MCF 10A (cell line): ENCODE measurements at regions not wholly inside any gene's neighbourhood (a gene's known extent, or its start where the extent isn't known, plus 50 kb on each side); places are given as distances from the start of the nearest gene placed in this dataset.

ENCODE experiments used
- BruUV-seq: library from RNA; stranded (reverse); fragments of 400-500 nt; replicated peaks from 2 replicates; lab custom pipeline; 2021; lab: Mats Ljungman, UMichigan
- CTCF ChIA-PET: fragments of 300-600 bp; sonication (Branson Sonifier 250); formaldehyde crosslinking; extraction: SDS; loops from one replicate; lab custom pipeline; 2021; ENCODE audit warnings: antibody characterized with exemption, inconsistent platforms; lab: Yijun Ruan, JAX
- POLR2A ChIA-PET: fragments of 300-600, 350-650 bp; sonication (Branson Sonifier 250); formaldehyde crosslinking; extraction: SDS; loops from one replicate; lab custom pipeline; 2020; ENCODE audit warnings: antibody characterized with exemption, inconsistent platforms; lab: Yijun Ruan, JAX
- DNase-seq: peaks from one replicate; pipeline ENCODE4 v3.0.0-alpha.2; 2018; ENCODE audit not compliant: unreplicated experiment
- H3K27ac Mint-ChIP-seq: one replicate; pipeline ENCODE4 v1.8.0; 2022; ENCODE audit warnings: mild to moderate bottlenecking, low read depth, mixed read lengths; ENCODE audit not compliant: unreplicated experiment
- H3K27me3 Mint-ChIP-seq: one replicate; pipeline ENCODE4 v1.8.0; 2022; ENCODE audit warnings: mixed read lengths; ENCODE audit not compliant: insufficient read depth, unreplicated experiment
- H3K36me3 Mint-ChIP-seq: one replicate; pipeline ENCODE4 v1.8.0; 2022; ENCODE audit warnings: mild to moderate bottlenecking, moderate library complexity, mixed read lengths; ENCODE audit not compliant: insufficient read depth, unreplicated experiment
- H3K4me1 Mint-ChIP-seq: one replicate; pipeline ENCODE4 v1.8.0; 2022; ENCODE audit warnings: mixed read lengths; ENCODE audit not compliant: insufficient read depth, unreplicated experiment
- H3K4me3 Mint-ChIP-seq: one replicate; pipeline ENCODE4 v1.8.0; 2022; ENCODE audit warnings: mild to moderate bottlenecking, moderate library complexity, mixed read lengths; ENCODE audit not compliant: unreplicated experiment
- H3K9me3 Mint-ChIP-seq: one replicate; pipeline ENCODE4 v1.8.0; 2022; ENCODE audit warnings: mixed read lengths; ENCODE audit not compliant: unreplicated experiment
- intact Hi-C: fragments of 100-400 bp; cut with micrococcal nuclease; formaldehyde crosslinking; loops from 2 replicates; pipeline ENCODE4 v1.14.1; 2022
- TF ChIP-seq, protein P1 (sequence below): fragments of 200-600 bp; IDR thresholded peaks from one replicate; pipeline ENCODE4 v1.8.0; 2022; ENCODE audit warnings: antibody characterized with exemption, mild to moderate bottlenecking; ENCODE audit not compliant: unreplicated experiment

- Mint-ChIP-seq H3K4me1 (no peaks in the 10 kb centered on the region), H3K9me3 (no peaks in the 10 kb centered on the region), H3K27ac (no peak overlapping the region), H3K36me3 (no peaks in the 10 kb centered on the region), H3K27me3 (peaks cover 76% of the 10 kb centered on the region), H3K4me3 (no peak overlapping the region)
- ChIA-PET CTCF (interaction anchor here (1.5 kb wide), 1 partner anchor 130 kb away, joined by 3 read pairs; no protein-coding TSS in a partner anchor), POLR2A (no interaction called here)
- intact Hi-C loops: no loop called here
- DNase-seq: no peak
- BruUV-seq: no TSS peak
- TF ChIP-seq, protein P1, sequence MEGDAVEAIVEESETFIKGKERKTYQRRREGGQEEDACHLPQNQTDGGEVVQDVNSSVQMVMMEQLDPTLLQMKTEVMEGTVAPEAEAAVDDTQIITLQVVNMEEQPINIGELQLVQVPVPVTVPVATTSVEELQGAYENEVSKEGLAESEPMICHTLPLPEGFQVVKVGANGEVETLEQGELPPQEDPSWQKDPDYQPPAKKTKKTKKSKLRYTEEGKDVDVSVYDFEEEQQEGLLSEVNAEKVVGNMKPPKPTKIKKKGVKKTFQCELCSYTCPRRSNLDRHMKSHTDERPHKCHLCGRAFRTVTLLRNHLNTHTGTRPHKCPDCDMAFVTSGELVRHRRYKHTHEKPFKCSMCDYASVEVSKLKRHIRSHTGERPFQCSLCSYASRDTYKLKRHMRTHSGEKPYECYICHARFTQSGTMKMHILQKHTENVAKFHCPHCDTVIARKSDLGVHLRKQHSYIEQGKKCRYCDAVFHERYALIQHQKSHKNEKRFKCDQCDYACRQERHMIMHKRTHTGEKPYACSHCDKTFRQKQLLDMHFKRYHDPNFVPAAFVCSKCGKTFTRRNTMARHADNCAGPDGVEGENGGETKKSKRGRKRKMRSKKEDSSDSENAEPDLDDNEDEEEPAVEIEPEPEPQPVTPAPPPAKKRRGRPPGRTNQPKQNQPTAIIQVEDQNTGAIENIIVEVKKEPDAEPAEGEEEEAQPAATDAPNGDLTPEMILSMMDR: no peak
These were observed 102.0 kb upstream of the MRPS22 start for GRCh38 chr3:139241783-139242182.

- no peak overlapping the region for H3K4me3 Mint-ChIP-seq
- intact Hi-C loops: no loop called here
- H3K27me3 Mint-ChIP-seq: peaks cover 83% of the 10 kb centered on the region
- ChIA-PET POLR2A (no interaction called here), CTCF (no interaction called here)
- BruUV-seq: no TSS peak
- no peaks in the 10 kb centered on the region for H3K4me1 Mint-ChIP-seq
- H3K9me3 Mint-ChIP-seq: no peaks in the 10 kb centered on the region
- no peaks in the 10 kb centered on the region for H3K36me3 Mint-ChIP-seq
- H3K27ac Mint-ChIP-seq: no peak overlapping the region
- DNase-seq: no peak
- TF ChIP-seq, protein P1: no peak
These were observed 100.1 kb upstream of the MRPS22 start for GRCh38 chr3:139243710-139244109.

- POLR2A ChIA-PET: no interaction called here
These were observed 95.1 kb upstream of the MRPS22 start for GRCh38 chr3:139248593-139249255.

DNA sequence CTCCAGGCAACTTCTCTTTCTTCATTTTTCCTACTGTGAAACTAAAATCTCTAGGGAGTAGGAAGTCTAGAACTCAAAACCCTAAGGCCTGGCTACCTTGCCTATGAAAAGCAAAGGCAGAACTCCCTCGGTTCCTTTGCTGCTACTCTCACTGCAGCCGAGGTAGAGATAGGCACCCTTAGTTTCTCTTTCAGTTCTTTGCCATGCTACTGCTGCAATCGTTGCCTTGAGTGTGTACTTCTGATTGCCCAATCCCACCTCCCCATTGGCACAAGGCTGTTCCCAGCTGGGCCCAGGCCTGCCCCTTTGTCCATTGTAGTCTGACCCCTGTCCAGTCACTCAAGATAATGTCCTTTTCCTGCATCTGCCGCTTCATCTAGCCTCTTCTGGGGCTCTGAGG, 92.3 kb upstream of the MRPS22 start:
- BruUV-seq: no TSS peak
- ChIA-PET CTCF (no interaction called here), POLR2A (interaction anchor here (0.7 kb wide), 1 partner anchor 315 kb away, joined by 3 read pairs; no protein-coding TSS in a partner anchor)
- Mint-ChIP-seq H3K9me3 (no peaks in the 10 kb centered on the region), H3K36me3 (no peaks in the 10 kb centered on the region), H3K27me3 (peaks cover 22% of the 10 kb centered on the region), H3K4me1 (no peaks in the 10 kb centered on the region), H3K27ac (no peak overlapping the region), H3K4me3 (no peak overlapping the region)
- intact Hi-C loops: no loop called here
- DNase-seq: peak; percentile 6
- TF ChIP-seq, protein P1: no peak

More at GRCh38 chr3:139248593-139249255, 95.1 kb upstream of the MRPS22 start:
- CTCF ChIA-PET: no interaction called here
- H3K27ac Mint-ChIP-seq: no peak overlapping the region
- no peaks in the 10 kb centered on the region for H3K36me3 Mint-ChIP-seq
- no peak overlapping the region for H3K4me3 Mint-ChIP-seq
- BruUV-seq: no TSS peak
- intact Hi-C loops: no loop called here
- TF ChIP-seq, protein P1: no peak
- H3K27me3 Mint-ChIP-seq: peaks cover 34% of the 10 kb centered on the region
- no peaks in the 10 kb centered on the region for H3K9me3 Mint-ChIP-seq
- DNase-seq: no peak
- H3K4me1 Mint-ChIP-seq: no peaks in the 10 kb centered on the region
